ENCODE measurements at regions not wholly inside any gene's neighbourhood (a gene's known extent, or its start where the extent isn't known, plus 50 kb on each side); places are given as distances from the start of the nearest gene placed in this dataset.
A peak's percentile ranks its signal among the peaks of the same experiment; 100 is the strongest.

GRCh38 chr2:111676291-111676822 lies 207.6 kb downstream of the ANAPC1 start:
- FAIRE-seq = no peak

- no peak for FAIRE-seq
These were observed 205.8 kb downstream of the ANAPC1 start for GRCh38 chr2:111678161-111678560.

GRCh38 chr2:111678651-111679050 lies 205.3 kb downstream of the ANAPC1 start:
- FAIRE-seq = no peak

- no peak for FAIRE-seq
These were observed 204.8 kb downstream of the ANAPC1 start for GRCh38 chr2:111679202-111679601.

- FAIRE-seq = no peak
These were observed 199.4 kb downstream of the ANAPC1 start for GRCh38 chr2:111684611-111685010.

- no peak for FAIRE-seq
These were observed 198.7 kb downstream of the ANAPC1 start for GRCh38 chr2:111685342-111685741.

- FAIRE-seq = no peak
These were observed 197.0 kb downstream of the ANAPC1 start for GRCh38 chr2:111686994-111687393.

- FAIRE-seq = no peak
These were observed 196.1 kb downstream of the ANAPC1 start for GRCh38 chr2:111687911-111688310.

- FAIRE-seq = no peak
These were observed 195.5 kb downstream of the ANAPC1 start for GRCh38 chr2:111688482-111688881.

- FAIRE-seq = no peak
These were observed 194.8 kb downstream of the ANAPC1 start for GRCh38 chr2:111689174-111689573.

- FAIRE-seq = no peak
These were observed 194.1 kb downstream of the ANAPC1 start for GRCh38 chr2:111689941-111690340.

GRCh38 chr2:111691164-111691875 lies 192.7 kb downstream of the ANAPC1 start:
- no peak for FAIRE-seq

- FAIRE-seq = no peak
These were observed 191.7 kb downstream of the ANAPC1 start for GRCh38 chr2:111692311-111692710.

GRCh38 chr2:111694700-111695101 lies 189.3 kb downstream of the ANAPC1 start:
- no peak for FAIRE-seq

GRCh38 chr2:111695441-111696007 lies 188.5 kb downstream of the ANAPC1 start:
- FAIRE-seq = no peak

- no peak for FAIRE-seq
These were observed 187.8 kb downstream of the ANAPC1 start for GRCh38 chr2:111696226-111696625.

GRCh38 chr2:111697560-111697959 lies 186.4 kb downstream of the ANAPC1 start:
- no peak for FAIRE-seq

GRCh38 chr2:111698089-111698488 lies 185.9 kb downstream of the ANAPC1 start:
- FAIRE-seq = no peak

- no peak for FAIRE-seq
These were observed 185.0 kb downstream of the ANAPC1 start for GRCh38 chr2:111698743-111699554.

- no peak for FAIRE-seq
These were observed 182.7 kb downstream of the ANAPC1 start for GRCh38 chr2:111701266-111701665.

GRCh38 chr2:111701798-111702118 lies 182.2 kb downstream of the ANAPC1 start:
- FAIRE-seq = no peak

GRCh38 chr2:111702119-111702803 lies 181.7 kb downstream of the ANAPC1 start:
- FAIRE-seq = peak; percentile 73

GRCh38 chr2:111702804-111703196 lies 181.2 kb downstream of the ANAPC1 start:
- FAIRE-seq = no peak
